ENCODE measurements at regions not wholly inside any gene's neighbourhood (a gene's known extent, or its start where the extent isn't known, plus 50 kb on each side); places are given as distances from the start of the nearest gene placed in this dataset.
"Not testable (repeated sequence)": the region's sequence is repeated elsewhere in the genome, so short reads cannot be mapped to it uniquely, and the experiment has no call there.

GRCh38 chr4:162977788-162978187, 188.9 kb downstream of the NAF1 start:
- Mint-ChIP-seq H3K4me1 (no peaks in the 10 kb centered on the region), H3K27ac (no peak overlapping the region), H3K36me3 (no peaks in the 10 kb centered on the region), H3K4me3 (no peak overlapping the region), H3K27me3 (peaks cover 5% of the 10 kb centered on the region), H3K9me3 (peaks cover 3% of the 10 kb centered on the region)
- DNase-seq (ENCODE audit: low spot score in 2 of 2), result no peak
- no peak for ATAC-seq (ENCODE audit: low read depth)

- DNase-seq (ENCODE audit: low spot score in 2 of 2) (no peak), ATAC-seq (ENCODE audit: low read depth) (no peak)
- Mint-ChIP-seq H3K36me3 (no peaks in the 10 kb centered on the region), H3K27ac (no peak overlapping the region), H3K4me1 (no peaks in the 10 kb centered on the region), H3K4me3 (no peak overlapping the region), H3K27me3 (peaks cover 1% of the 10 kb centered on the region), H3K9me3 (no peaks in the 10 kb centered on the region)
These were observed 193.9 kb downstream of the NAF1 start for GRCh38 chr4:162972661-162973330.

GRCh38 chr4:162969194-162969593, 197.5 kb downstream of the NAF1 start:
- no peaks in the 10 kb centered on the region for H3K4me1 Mint-ChIP-seq
- no peak for DNase-seq (ENCODE audit: low spot score in 2 of 2)
- peaks cover 2% of the 10 kb centered on the region for H3K36me3 Mint-ChIP-seq
- no peak overlapping the region for H3K27ac Mint-ChIP-seq
- peaks cover 3% of the 10 kb centered on the region for H3K27me3 Mint-ChIP-seq
- peaks cover 3% of the 10 kb centered on the region for H3K9me3 Mint-ChIP-seq
- no peak overlapping the region for H3K4me3 Mint-ChIP-seq
- no peak for ATAC-seq (ENCODE audit: low read depth)

DNA sequence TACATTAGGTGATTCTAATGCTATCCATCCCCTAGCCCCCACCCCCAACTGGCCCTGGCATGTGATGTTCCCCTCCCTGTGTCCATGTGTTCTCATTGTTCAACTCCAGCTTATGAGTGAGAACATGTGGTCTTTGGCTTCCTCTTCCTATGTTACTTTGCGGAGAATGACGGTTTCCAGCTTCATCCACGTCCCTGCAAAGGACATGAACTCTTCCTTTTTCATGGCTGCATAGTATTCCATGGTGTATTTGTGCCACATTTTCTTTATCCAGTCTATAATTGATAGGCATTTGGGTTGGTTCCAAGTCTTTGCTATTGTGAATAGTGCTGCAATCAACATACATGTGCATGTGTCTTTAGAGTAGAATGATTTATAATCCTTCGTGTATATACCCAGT, 200.7 kb downstream of the NAF1 start:
- not testable (repeated sequence) for DNase-seq (ENCODE audit: low spot score in 2 of 2); H3K36me3 Mint-ChIP-seq; H3K27me3 Mint-ChIP-seq; ATAC-seq (ENCODE audit: low read depth); H3K4me3 Mint-ChIP-seq; H3K9me3 Mint-ChIP-seq; H3K4me1 Mint-ChIP-seq; H3K27ac Mint-ChIP-seq

DNA sequence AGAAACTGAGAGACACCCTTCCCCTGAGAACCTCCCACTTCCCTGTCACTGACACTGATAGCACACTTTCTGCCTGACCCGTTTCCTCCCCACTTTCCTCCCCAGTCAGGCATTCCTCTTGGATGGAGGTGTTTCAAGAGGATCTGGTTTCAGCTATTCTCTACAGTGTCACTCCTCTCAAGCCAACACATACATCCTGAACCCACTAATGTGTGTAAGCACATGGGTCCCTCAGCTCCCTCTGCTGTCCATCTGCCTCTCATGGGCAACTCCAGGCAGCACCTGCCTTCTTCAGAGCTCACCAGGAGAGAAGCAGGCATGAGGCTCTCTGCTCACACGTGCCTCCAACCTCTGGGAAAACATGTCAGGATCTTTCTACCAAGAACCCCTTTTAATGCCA, 207.6 kb downstream of the NAF1 start:
- ATAC-seq (ENCODE audit: low read depth), result no peak
- Mint-ChIP-seq H3K27ac (no peak overlapping the region), H3K27me3 (no peaks in the 10 kb centered on the region), H3K4me1 (no peaks in the 10 kb centered on the region), H3K9me3 (peaks cover under 1% of the 10 kb centered on the region), H3K4me3 (no peak overlapping the region), H3K36me3 (no peaks in the 10 kb centered on the region)
- no peak for DNase-seq (ENCODE audit: low spot score in 2 of 2)

- Mint-ChIP-seq H3K27ac (no peak overlapping the region), H3K4me1 (no peaks in the 10 kb centered on the region), H3K27me3 (no peaks in the 10 kb centered on the region), H3K9me3 (peaks cover 1% of the 10 kb centered on the region), H3K4me3 (no peak overlapping the region), H3K36me3 (no peaks in the 10 kb centered on the region)
- ATAC-seq (ENCODE audit: low read depth) (no peak), DNase-seq (ENCODE audit: low spot score in 2 of 2) (no peak)
These were observed 209.1 kb downstream of the NAF1 start for GRCh38 chr4:162957521-162958143.

GRCh38 chr4:162954976-162955375, 211.7 kb downstream of the NAF1 start:
- no peak overlapping the region for H3K27ac Mint-ChIP-seq
- H3K36me3 Mint-ChIP-seq, result no peaks in the 10 kb centered on the region
- no peaks in the 10 kb centered on the region for H3K27me3 Mint-ChIP-seq
- no peaks in the 10 kb centered on the region for H3K4me1 Mint-ChIP-seq
- ATAC-seq (ENCODE audit: low read depth), result no peak
- H3K4me3 Mint-ChIP-seq, result no peak overlapping the region
- H3K9me3 Mint-ChIP-seq, result peaks cover 1% of the 10 kb centered on the region
- no peak for DNase-seq (ENCODE audit: low spot score in 2 of 2)

DNA sequence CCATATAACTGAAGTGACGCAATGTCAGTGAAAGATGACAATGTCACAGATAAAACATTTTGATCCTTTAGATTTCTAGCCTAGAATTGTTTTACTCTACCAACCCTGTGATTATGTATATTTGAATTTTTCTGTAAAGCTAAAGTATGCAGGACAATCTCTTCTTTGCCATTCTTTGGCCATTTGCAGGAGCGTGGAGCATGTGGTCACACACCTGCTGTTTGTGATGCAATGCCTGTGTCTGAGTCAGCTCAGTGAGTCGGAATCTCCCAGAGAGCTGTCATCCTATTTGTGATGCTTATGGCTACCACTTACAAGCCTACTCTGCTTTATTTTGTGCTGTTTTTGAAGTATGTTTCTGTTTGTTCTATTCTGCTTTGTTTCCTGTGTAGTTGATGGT, 214.5 kb downstream of the NAF1 start:
- H3K9me3 Mint-ChIP-seq, result peaks cover 1% of the 10 kb centered on the region
- H3K4me1 Mint-ChIP-seq, result no peaks in the 10 kb centered on the region
- ATAC-seq (ENCODE audit: low read depth), result no peak
- no peak overlapping the region for H3K27ac Mint-ChIP-seq
- H3K27me3 Mint-ChIP-seq, result peaks cover 2% of the 10 kb centered on the region
- no peak for DNase-seq (ENCODE audit: low spot score in 2 of 2)
- H3K4me3 Mint-ChIP-seq, result no peak overlapping the region
- no peaks in the 10 kb centered on the region for H3K36me3 Mint-ChIP-seq

DNA sequence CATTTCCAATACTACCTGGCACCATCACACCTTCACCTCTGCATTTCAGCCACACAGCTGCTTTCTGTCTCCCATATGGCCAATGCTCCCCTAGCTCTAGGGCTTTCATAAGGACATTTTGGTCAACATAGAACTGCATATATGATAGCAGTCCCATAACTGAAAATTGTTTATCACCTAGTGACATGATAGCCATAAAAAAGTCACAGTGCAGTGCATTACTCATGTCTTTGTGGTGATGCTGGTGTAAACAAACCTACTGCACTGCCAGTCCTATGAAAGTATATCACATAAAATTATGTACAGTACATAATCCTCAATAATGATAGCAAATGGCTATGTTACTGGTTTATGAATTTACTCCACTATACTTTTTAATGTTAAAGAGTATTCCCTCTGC, 221.0 kb downstream of the NAF1 start:
- no peaks in the 10 kb centered on the region for H3K4me1 Mint-ChIP-seq
- no peak for ATAC-seq (ENCODE audit: low read depth)
- no peak for DNase-seq (ENCODE audit: low spot score in 2 of 2)
- H3K27ac Mint-ChIP-seq, result no peak overlapping the region
- no peaks in the 10 kb centered on the region for H3K9me3 Mint-ChIP-seq
- H3K36me3 Mint-ChIP-seq, result no peaks in the 10 kb centered on the region
- H3K27me3 Mint-ChIP-seq, result peaks cover 6% of the 10 kb centered on the region
- H3K4me3 Mint-ChIP-seq, result no peak overlapping the region

DNA sequence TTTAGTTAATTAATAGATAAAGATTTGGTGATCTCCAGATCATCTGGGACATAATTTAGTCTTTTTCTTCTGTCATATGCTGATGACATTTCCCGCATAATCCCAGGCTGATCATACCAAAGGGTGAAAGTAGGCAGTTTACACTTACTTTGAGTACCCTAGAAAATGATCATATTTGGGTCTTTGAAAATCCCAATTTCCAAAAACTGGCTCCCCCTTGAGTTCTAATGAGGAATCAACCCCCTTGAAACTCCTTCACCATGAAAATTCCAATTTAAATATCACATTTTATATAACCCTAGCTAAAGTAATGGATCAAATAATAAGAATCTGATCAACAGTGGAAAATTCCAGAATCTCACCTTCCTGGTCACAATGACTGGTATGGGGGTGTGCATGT, 223.4 kb downstream of the NAF1 start:
- H3K9me3 Mint-ChIP-seq, result no peaks in the 10 kb centered on the region
- ATAC-seq (ENCODE audit: low read depth) (no peak), DNase-seq (ENCODE audit: low spot score in 2 of 2) (no peak)
- H3K36me3 Mint-ChIP-seq, result no peaks in the 10 kb centered on the region
- no peaks in the 10 kb centered on the region for H3K4me1 Mint-ChIP-seq
- peaks cover 4% of the 10 kb centered on the region for H3K27me3 Mint-ChIP-seq
- no peak overlapping the region for H3K27ac Mint-ChIP-seq
- H3K4me3 Mint-ChIP-seq, result no peak overlapping the region

- no peak overlapping the region for H3K4me3 Mint-ChIP-seq
- H3K27me3 Mint-ChIP-seq, result no peaks in the 10 kb centered on the region
- DNase-seq (ENCODE audit: low spot score in 2 of 2), result no peak
- no peak overlapping the region for H3K27ac Mint-ChIP-seq
- no peak for ATAC-seq (ENCODE audit: low read depth)
- H3K36me3 Mint-ChIP-seq, result no peaks in the 10 kb centered on the region
- H3K9me3 Mint-ChIP-seq, result no peaks in the 10 kb centered on the region
- H3K4me1 Mint-ChIP-seq, result no peaks in the 10 kb centered on the region
These were observed 227.8 kb downstream of the NAF1 start for GRCh38 chr4:162938738-162939485.

DNA sequence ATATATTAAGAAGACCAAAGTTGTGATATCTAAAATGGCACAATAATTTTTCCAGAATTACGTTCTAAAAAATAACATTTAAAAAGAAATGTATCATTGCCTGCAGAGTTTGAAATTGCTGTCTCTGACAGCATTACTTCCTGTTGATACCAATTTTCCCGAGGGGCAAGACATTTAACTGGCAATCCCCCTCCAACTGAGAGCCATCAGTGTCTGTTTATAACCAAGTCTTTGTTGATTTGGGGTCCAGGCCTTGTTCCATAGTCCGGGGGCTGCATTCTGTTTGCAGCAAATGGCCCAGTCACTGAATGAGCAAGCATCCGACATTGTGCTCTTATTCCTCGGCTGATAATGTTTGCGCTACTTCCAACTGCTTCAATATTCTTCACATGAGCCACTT, 231.5 kb downstream of the NAF1 start:
- Mint-ChIP-seq H3K27ac (no peak overlapping the region), H3K27me3 (no peaks in the 10 kb centered on the region), H3K36me3 (no peaks in the 10 kb centered on the region), H3K9me3 (no peaks in the 10 kb centered on the region), H3K4me1 (no peaks in the 10 kb centered on the region), H3K4me3 (no peak overlapping the region)
- no peak for ATAC-seq (ENCODE audit: low read depth)
- DNase-seq (ENCODE audit: low spot score in 2 of 2), result no peak

DNA sequence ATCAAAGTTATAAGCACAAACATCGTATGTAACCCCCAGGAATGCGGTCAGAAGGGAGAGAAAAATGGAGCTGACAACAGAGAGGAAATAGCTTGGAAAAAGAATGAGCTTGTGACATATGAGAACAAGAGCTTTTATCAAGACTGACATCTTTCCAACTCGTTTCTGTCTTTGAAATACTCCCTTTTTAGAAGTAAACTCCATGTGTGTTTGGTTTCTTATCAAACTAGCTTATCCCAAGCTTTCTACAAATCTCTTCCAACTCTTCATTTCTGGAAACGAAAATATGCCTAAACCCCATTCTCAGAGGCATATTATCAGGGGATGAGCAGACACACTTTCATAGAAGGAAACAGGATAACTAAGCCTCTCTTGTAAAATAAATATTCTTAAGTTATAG, 235.4 kb downstream of the NAF1 start:
- DNase-seq (ENCODE audit: low spot score in 2 of 2), result no peak
- H3K4me3 Mint-ChIP-seq, result no peak overlapping the region
- no peaks in the 10 kb centered on the region for H3K36me3 Mint-ChIP-seq
- H3K27ac Mint-ChIP-seq, result no peak overlapping the region
- no peaks in the 10 kb centered on the region for H3K4me1 Mint-ChIP-seq
- peaks cover 1% of the 10 kb centered on the region for H3K27me3 Mint-ChIP-seq
- no peaks in the 10 kb centered on the region for H3K9me3 Mint-ChIP-seq
- ATAC-seq (ENCODE audit: low read depth), result no peak

GRCh38 chr4:162921178-162921785, 245.4 kb downstream of the NAF1 start:
- Mint-ChIP-seq H3K36me3 (no peaks in the 10 kb centered on the region), H3K27me3 (no peaks in the 10 kb centered on the region), H3K27ac (no peak overlapping the region), H3K9me3 (peaks cover 7% of the 10 kb centered on the region), H3K4me1 (no peaks in the 10 kb centered on the region), H3K4me3 (no peak overlapping the region)
- DNase-seq (ENCODE audit: low spot score in 2 of 2) (no peak), ATAC-seq (ENCODE audit: low read depth) (no peak)
